ENCODE measurements at regions not wholly inside any gene's neighbourhood (a gene's known extent, or its start where the extent isn't known, plus 50 kb on each side); places are given as distances from the start of the nearest gene placed in this dataset.

DNA sequence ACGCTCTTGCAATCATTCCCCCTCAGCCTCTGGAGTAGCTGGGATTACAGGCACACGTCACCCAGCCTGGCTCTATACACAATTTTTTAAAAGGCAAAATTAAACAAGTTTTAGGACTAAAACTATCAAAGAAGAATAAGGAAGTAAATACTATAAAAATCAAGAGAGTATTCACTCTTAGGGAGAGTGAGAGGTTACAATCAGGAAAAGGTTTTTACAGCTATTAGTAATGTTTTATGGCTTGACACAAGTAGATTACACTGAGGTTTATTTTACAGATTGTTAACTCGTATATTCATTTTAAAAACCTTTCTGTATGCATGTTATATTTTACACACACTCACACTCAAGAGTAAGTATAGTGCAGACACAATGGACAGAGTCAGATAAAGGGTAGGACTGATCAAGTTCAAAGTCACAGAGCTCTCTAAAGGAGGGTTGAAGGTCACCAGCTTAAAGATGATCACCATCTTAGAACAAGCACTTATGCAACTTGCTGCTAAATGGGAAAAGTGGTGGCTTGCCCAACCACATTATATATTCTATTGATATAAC is 77.9 kb upstream of the MAN1A2 start:
- no peak overlapping the region for H3K27ac ChIP-seq (ENCODE audit: low read depth in 2 of 2, low read length in 2 of 2)
- FAIRE-seq (no peak), DNase-seq (no peak)
- intact Hi-C loops (cut with DNase I): loop anchor here (10.0 kb wide), 1 partner anchor 225 kb away; the partner anchor contains the start of gene TTF2
- TF ChIP-seq, protein P1, sequence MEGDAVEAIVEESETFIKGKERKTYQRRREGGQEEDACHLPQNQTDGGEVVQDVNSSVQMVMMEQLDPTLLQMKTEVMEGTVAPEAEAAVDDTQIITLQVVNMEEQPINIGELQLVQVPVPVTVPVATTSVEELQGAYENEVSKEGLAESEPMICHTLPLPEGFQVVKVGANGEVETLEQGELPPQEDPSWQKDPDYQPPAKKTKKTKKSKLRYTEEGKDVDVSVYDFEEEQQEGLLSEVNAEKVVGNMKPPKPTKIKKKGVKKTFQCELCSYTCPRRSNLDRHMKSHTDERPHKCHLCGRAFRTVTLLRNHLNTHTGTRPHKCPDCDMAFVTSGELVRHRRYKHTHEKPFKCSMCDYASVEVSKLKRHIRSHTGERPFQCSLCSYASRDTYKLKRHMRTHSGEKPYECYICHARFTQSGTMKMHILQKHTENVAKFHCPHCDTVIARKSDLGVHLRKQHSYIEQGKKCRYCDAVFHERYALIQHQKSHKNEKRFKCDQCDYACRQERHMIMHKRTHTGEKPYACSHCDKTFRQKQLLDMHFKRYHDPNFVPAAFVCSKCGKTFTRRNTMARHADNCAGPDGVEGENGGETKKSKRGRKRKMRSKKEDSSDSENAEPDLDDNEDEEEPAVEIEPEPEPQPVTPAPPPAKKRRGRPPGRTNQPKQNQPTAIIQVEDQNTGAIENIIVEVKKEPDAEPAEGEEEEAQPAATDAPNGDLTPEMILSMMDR (IDR thresholded peaks at IDR 0.05; ENCODE audit: borderline replicate concordance, extremely low read depth, insufficient read depth): no peak
- no peaks in the 10 kb centered on the region for H3K9me3 ChIP-seq (ENCODE audit: control insufficient read depth in 2 of 3, insufficient read depth in 1 of 3, low read length in 3 of 3)
- H3K27me3 ChIP-seq (ENCODE audit: control insufficient read depth, insufficient read depth, low read length): no peaks in the 10 kb centered on the region
- no peak overlapping the region for H3K4me3 ChIP-seq (ENCODE audit: low read length in 3 of 3)
- no peak overlapping the region for H3K9ac ChIP-seq (ENCODE audit: low read length in 3 of 3)
- no peaks in the 10 kb centered on the region for H3K4me1 ChIP-seq (ENCODE audit: control insufficient read depth in 2 of 3, insufficient read depth in 2 of 3, low read depth in 1 of 3, low read length in 3 of 3)
- H3K36me3 ChIP-seq (ENCODE audit: control insufficient read depth in 2 of 3, insufficient read depth in 3 of 3, low read length in 3 of 3): no peaks in the 10 kb centered on the region

DNA sequence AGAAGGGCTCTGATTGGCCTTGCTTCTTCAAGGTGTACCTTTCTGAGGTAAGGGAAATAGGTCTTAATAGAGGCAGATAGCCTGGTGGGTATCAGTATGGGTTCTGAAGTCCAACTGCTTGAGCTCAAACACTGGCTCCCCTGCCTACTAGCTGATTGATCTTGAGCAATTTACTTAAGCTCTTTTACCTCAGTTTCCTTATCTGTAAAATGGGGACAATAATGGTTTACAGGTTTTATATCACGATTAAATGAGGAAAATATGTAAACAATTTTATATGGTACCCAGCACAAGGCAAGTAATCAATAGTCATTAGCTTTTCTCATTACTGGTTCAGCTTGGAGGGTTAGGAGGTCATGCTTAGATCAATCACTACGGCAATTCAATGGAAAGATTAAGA is 75.8 kb upstream of the VTCN1 start:
- FAIRE-seq: no peak
- intact Hi-C loops (cut with DNase I): loop anchor here (10.0 kb wide), 1 partner anchor 222 kb away; the partner anchor contains the start of gene TTF2
- no peak overlapping the region for H3K9ac ChIP-seq (ENCODE audit: low read length in 3 of 3)

DNA sequence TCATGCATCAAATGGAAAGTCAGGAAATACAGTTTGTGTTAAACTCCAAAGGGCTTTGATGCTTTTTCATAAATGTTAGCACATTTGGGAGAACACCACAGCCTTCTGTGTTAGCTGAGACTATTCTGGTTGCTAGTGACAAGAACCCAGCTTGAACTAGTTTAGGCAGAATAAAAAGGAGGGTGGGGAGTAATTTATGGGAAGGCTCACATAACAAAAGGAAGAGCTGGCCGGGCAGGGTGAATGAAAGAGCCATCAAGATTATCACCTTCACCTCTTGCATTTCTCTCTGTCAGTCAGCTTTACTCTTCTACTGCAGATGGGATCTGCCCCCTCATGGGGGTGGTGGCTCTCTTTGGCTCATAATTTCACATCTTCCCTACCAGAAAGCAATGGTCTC is 75.4 kb upstream of the VTCN1 start:
- DNase-seq (peak in 3 of 5 donors; percentile 17 to 51 (median 46)), FAIRE-seq (no peak)
- TF ChIP-seq, protein P1 (IDR thresholded peaks at IDR 0.05; ENCODE audit: borderline replicate concordance, extremely low read depth, insufficient read depth): no peak
- Histone ChIP-seq H3K36me3 (ENCODE audit: control insufficient read depth in 2 of 3, insufficient read depth in 3 of 3, low read length in 3 of 3) (no peaks in the 10 kb centered on the region), H3K9me3 (ENCODE audit: control insufficient read depth in 2 of 3, insufficient read depth in 1 of 3, low read length in 3 of 3) (no peaks in the 10 kb centered on the region), H3K27ac (ENCODE audit: low read depth in 2 of 2, low read length in 2 of 2) (no peak overlapping the region), H3K4me1 (ENCODE audit: control insufficient read depth in 2 of 3, insufficient read depth in 2 of 3, low read depth in 1 of 3, low read length in 3 of 3) (no peaks in the 10 kb centered on the region), H3K9ac (ENCODE audit: low read length in 3 of 3) (no peak overlapping the region), H3K27me3 (ENCODE audit: control insufficient read depth, insufficient read depth, low read length) (no peaks in the 10 kb centered on the region), H3K4me3 (ENCODE audit: low read length in 3 of 3) (no peak overlapping the region)
- intact Hi-C loops (cut with DNase I): loop anchor here (10.0 kb wide), 1 partner anchor 221 kb away; the partner anchor contains the start of gene TTF2

More for the DNA sequence above, 75.8 kb upstream of the VTCN1 start:
- no peak overlapping the region for H3K4me3 ChIP-seq (ENCODE audit: low read length in 3 of 3)
- no peaks in the 10 kb centered on the region for H3K27me3 ChIP-seq (ENCODE audit: control insufficient read depth, insufficient read depth, low read length)
- no peaks in the 10 kb centered on the region for H3K9me3 ChIP-seq (ENCODE audit: control insufficient read depth in 2 of 3, insufficient read depth in 1 of 3, low read length in 3 of 3)
- no peak for DNase-seq
- no peaks in the 10 kb centered on the region for H3K36me3 ChIP-seq (ENCODE audit: control insufficient read depth in 2 of 3, insufficient read depth in 3 of 3, low read length in 3 of 3)
- TF ChIP-seq, protein P1 (IDR thresholded peaks at IDR 0.05; ENCODE audit: borderline replicate concordance, extremely low read depth, insufficient read depth): no peak
- no peaks in the 10 kb centered on the region for H3K4me1 ChIP-seq (ENCODE audit: control insufficient read depth in 2 of 3, insufficient read depth in 2 of 3, low read depth in 1 of 3, low read length in 3 of 3)
- H3K27ac ChIP-seq (ENCODE audit: low read depth in 2 of 2, low read length in 2 of 2): no peak overlapping the region
